Heart right ventricle (tissue), 16 donors: ENCODE measurements at regions not wholly inside any gene's neighbourhood (a gene's known extent, or its start where the extent isn't known, plus 50 kb on each side); places are given as distances from the start of the nearest gene placed in this dataset.
"Not testable (repeated sequence)": the region's sequence is repeated elsewhere in the genome, so short reads cannot be mapped to it uniquely, and the experiment has no call there.

Experiments
- ATAC-seq, 8 donors: fragments of 200-7000 bp; cut with Tn5 transposase; one replicate each; pipeline ENCODE4 v1.9.1; 2020; ENCODE audit warnings: mild to moderate bottlenecking in 8 of 8, moderate library complexity in 8 of 8, moderate number of reproducible peaks in 1 of 8
- DNase-seq, 2 donors: peaks; one replicate each; pipeline ENCODE4 v3.0.0-alpha.2; 2020
- H3K27ac ChIP-seq, 10 donors: fragments of 200-600 bp; sonication (generic) in 2 of 10; one replicate each; pipeline versions ENCODE4 v1.5.0 to v1.8.0; 2020 to 2022; ENCODE audit warnings: mild to moderate bottlenecking in 3 of 10
- H3K27me3 ChIP-seq, 7 donors: fragments of 200-600 bp; one replicate each; pipeline ENCODE4 v1.8.0; 2021 to 2022; ENCODE audit warnings: mild to moderate bottlenecking in 2 of 7
- H3K36me3 ChIP-seq, 9 donors: fragments of 200-600 bp; sonication (generic) in 1 of 9; one replicate each; pipeline versions ENCODE4 v1.5.0 to v1.8.0; 2020 to 2022; ENCODE audit warnings: mild to moderate bottlenecking in 2 of 9
- H3K4me1 ChIP-seq, 9 donors: fragments of 200-600 bp; sonication (generic) in 1 of 9; one replicate each; pipeline versions ENCODE4 v1.5.0 to v1.8.0; 2020 to 2022; ENCODE audit warnings: mild to moderate bottlenecking in 4 of 9
- H3K4me3 ChIP-seq, 10 donors: fragments of 200-600 bp; sonication (generic) in 2 of 10; one replicate each; pipeline versions ENCODE4 v1.5.0 to v1.8.0; 2020 to 2022; ENCODE audit warnings: mild to moderate bottlenecking in 7 of 10, moderate library complexity in 2 of 10
- H3K9me3 ChIP-seq, 11 donors: fragments of 200-600 bp in 10 of 11; sonication (generic) in 2 of 11; one replicate each; pipeline versions ENCODE4 v1.5.0 to v1.8.0; 2013 to 2022; ENCODE audit warnings: mild to moderate bottlenecking in 2 of 11, control low read depth in 1 of 11, moderate library complexity in 1 of 11
- WGBS, 2 donors: extraction: QIAGEN DNeasy Blood & Tissue Kit; methylation state at CpG; one replicate each; pipeline ENCODE4 v1.1.7; 2013; ENCODE audit warnings: inconsistent platforms in 1 of 2; 5-methylcytosine and 5-hydroxymethylcytosine counted together
- intact Hi-C, 10 donors: fragments of 100-400 bp; cut with DNase I; formaldehyde crosslinking; loops; one replicate each; pipeline versions ENCODE4 v1.11.1 to v1.14.2; 2022
- TF ChIP-seq, protein P1 (sequence below), 9 donors: fragments of 200-600 bp; sonication (generic) in 2 of 9; IDR thresholded peaks; one replicate each; pipeline versions ENCODE4 v1.5.0 to v1.8.0; 2021 to 2022; ENCODE audit warnings: antibody characterized with exemption in 9 of 9, mild to moderate bottlenecking in 5 of 9, moderate library complexity in 1 of 9
- donor health status: Arrhythmogenic right ventricular cardiomyopathy.
- donor health status: ischemic (EF 13 %, LVEDD 7.1; RV severe dilation, severe dysfunction).
- donor health status: healthy with polysubstance abuse.
- donor health status: DM: no; HTN: yes; CAD: no.
- donor health status: DM: no; HTN: no; CAD: no.
- donor health status: ischemic (EF 25% LVEDD 6.9; RV normal size, moderate dysfunction).
- donor health status: ischemic (EF 25% LVEDD 5.7; RV mildly dilated, moderate dysfunction).
- donor health status: healthy.
- donor health status: DM: yes; HTN: yes; CAD: no.
- donor health status: Ischemic cardiomyopathy.
- donor health status: ischemic (EF 35%, LVEDD 5.7; RV mildly dilated, moderate dysfunction).
- donor health status: nonischemic (EF 11% LVEDD 7.7; RV severe dilation, severe dysfunction).
- donor health status: DM: yes; HTN: yes; CAD: no.
- donor health status: PGD.
- donor health status: ischemic (EF 29% LVEDD 5.4; RV normal size, mild dysfunction).
- donor health status: nonischemic (EF 23%, LVEDD 6.1; RV moderate dilation, normal function).

DNA sequence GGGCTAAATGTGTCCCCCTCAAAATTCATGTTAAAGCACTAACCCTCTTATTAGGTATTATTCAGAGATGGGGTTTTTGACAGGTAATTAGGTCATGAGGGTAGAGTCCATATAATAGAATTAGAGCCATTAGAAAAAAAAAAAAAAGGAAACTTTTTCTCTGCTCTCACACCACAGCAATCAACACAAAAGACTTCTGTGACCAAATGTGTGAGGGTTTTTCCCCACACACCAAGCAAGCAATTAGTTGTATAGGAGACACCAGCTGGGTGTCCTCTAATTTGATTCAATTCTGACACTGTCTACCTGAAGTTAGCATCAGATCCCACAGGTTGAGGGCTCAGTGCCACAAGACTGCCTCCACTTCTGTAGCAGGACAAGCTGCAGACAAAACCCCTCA, 64.6 kb upstream of the GMDS start:
- Histone ChIP-seq H3K4me3 (no peak overlapping the region), H3K27ac (no peak overlapping the region), H3K4me1 (no peaks in the 10 kb centered on the region), H3K27me3 (no peaks in the 10 kb centered on the region), H3K36me3 (no peaks in the 10 kb centered on the region), H3K9me3 (peaks cover 0 to 5% (median 0%) of the 10 kb centered on the region in 11 donors)
- TF ChIP-seq, protein P1, sequence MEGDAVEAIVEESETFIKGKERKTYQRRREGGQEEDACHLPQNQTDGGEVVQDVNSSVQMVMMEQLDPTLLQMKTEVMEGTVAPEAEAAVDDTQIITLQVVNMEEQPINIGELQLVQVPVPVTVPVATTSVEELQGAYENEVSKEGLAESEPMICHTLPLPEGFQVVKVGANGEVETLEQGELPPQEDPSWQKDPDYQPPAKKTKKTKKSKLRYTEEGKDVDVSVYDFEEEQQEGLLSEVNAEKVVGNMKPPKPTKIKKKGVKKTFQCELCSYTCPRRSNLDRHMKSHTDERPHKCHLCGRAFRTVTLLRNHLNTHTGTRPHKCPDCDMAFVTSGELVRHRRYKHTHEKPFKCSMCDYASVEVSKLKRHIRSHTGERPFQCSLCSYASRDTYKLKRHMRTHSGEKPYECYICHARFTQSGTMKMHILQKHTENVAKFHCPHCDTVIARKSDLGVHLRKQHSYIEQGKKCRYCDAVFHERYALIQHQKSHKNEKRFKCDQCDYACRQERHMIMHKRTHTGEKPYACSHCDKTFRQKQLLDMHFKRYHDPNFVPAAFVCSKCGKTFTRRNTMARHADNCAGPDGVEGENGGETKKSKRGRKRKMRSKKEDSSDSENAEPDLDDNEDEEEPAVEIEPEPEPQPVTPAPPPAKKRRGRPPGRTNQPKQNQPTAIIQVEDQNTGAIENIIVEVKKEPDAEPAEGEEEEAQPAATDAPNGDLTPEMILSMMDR (IDR thresholded peaks at IDR 0.05) = no peak
- DNase-seq (no peak), ATAC-seq (no peak)
- intact Hi-C loops = no loop called here

DNA sequence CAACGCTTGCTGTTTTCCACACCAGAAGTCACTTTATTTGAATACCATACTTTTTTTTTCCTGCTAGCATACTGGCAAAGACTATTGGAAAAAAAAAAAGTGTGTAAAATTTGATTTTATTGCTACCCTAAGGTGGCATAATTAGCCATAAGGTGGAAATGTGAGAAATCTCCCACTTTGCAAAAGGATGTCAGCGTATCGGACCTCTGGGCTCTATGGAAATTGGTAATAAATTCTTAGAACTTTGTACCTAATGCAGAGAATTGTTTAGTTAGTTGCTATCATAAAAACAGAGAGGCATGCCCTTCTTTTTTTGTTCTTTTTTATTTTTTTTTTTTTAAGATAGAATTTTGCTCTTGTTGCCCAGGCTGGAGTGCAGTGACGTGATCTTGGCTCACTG, 63.7 kb upstream of the GMDS start:
- no peak for ATAC-seq

DNA sequence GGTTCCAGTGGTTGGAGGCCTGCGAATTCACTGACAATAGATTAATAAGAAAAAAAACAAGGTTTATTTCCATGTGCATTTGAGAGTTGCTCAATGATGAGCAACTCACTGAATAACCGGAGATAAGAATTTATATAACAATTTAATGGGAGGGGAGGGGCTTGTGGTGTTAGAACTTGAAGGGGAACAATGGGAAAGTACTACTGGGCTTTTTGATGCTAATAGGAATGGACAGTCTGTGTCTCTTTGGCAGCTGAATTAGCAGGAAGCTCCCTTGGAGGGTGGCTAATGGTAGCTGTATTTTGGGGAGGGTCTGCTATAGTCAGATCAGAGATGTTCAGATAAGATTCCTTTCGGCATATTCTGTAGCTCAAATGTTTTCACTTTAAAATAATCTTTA, 62.4 kb upstream of the GMDS start:
- H3K9me3 ChIP-seq = peaks cover 0 to 14% (median 0%) of the 10 kb centered on the region in 11 donors
- H3K27ac ChIP-seq = no peak overlapping the region
- H3K4me3 ChIP-seq = no peak overlapping the region
- DNase-seq (no peak), ATAC-seq (no peak)
- intact Hi-C loops = no loop called here
- H3K36me3 ChIP-seq = no peaks in the 10 kb centered on the region
- no peaks in the 10 kb centered on the region for H3K4me1 ChIP-seq
- 88% methylated on average over 3 of the region's 3 CpGs for WGBS, 2 donors
- H3K27me3 ChIP-seq = no peaks in the 10 kb centered on the region
- TF ChIP-seq, protein P1 (IDR thresholded peaks at IDR 0.05) = no peak

More for the DNA sequence above, 63.7 kb upstream of the GMDS start:
- Histone ChIP-seq H3K27ac (no peak overlapping the region), H3K4me3 (no peak overlapping the region), H3K9me3 (peaks cover 0 to 8% (median 0%) of the 10 kb centered on the region in 11 donors), H3K36me3 (no peaks in the 10 kb centered on the region), H3K27me3 (no peaks in the 10 kb centered on the region), H3K4me1 (no peaks in the 10 kb centered on the region)
- no peak for DNase-seq
- intact Hi-C loops = no loop called here
- TF ChIP-seq, protein P1 (IDR thresholded peaks at IDR 0.05) = no peak
- WGBS, 2 donors = 97% methylated on average over 4 of the region's 4 CpGs

DNA sequence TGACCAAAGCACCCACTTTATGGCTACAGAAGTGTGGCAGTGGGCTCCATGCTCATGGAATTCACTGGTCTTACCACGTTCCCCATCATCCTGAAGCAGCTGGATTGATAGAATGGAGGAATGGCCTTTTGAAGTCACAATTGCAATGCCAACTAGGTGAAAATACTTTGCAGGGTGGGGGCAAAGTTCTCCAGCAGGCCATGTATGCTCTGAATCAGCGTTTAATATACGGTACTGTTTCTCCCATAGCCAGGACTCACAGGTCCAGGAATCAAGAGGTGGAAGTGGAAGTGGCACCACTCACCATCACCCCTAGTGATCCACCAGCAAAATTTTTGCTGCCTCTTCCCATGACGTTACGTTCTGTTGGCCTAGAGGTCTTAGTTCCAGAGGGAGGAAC, 60.5 kb upstream of the GMDS start:
- intact Hi-C loops = no loop called here

DNA sequence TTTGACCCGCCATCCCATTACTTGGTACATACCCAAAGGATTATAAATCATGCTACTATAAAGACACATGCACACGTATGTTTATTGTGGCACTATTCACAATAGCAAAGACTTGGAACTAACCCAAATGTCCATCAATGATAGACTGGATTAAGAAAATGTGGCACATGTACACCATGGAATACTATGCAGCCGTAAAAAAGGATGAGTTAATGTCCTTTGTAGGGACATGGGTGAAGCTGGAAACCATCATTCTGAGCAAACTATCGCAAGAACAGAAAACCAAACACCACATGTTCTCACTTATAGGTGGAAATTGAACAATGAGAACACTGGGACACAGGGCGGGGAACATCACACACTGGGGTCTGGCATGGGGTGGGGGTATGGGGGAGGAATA, 57.1 kb upstream of the GMDS start:
- H3K9me3 ChIP-seq = peaks cover 0 to 60% (median 3%) of the 10 kb centered on the region in 11 donors
- H3K27ac ChIP-seq, DNase-seq, H3K4me3 ChIP-seq, H3K36me3 ChIP-seq, H3K27me3 ChIP-seq, intact Hi-C loops, ATAC-seq, H3K4me1 ChIP-seq: not testable (repeated sequence)
- 95 to 97% methylated on average over 5 of the region's 5 CpGs for WGBS, 2 donors

More for the DNA sequence above, 60.5 kb upstream of the GMDS start:
- no peak overlapping the region for H3K27ac ChIP-seq
- no peaks in the 10 kb centered on the region for H3K27me3 ChIP-seq
- ATAC-seq (no peak), DNase-seq (no peak)
- no peak overlapping the region for H3K4me3 ChIP-seq
- WGBS, 2 donors = 97 to 98% methylated on average over 5 of the region's 5 CpGs
- H3K9me3 ChIP-seq = peaks cover 0 to 30% (median 0%) of the 10 kb centered on the region in 11 donors
- no peaks in the 10 kb centered on the region for H3K4me1 ChIP-seq
- TF ChIP-seq, protein P1 (IDR thresholded peaks at IDR 0.05) = no peak
- H3K36me3 ChIP-seq = no peaks in the 10 kb centered on the region
